ENCODE measurements at regions not wholly inside any gene's neighbourhood (a gene's known extent, or its start where the extent isn't known, plus 50 kb on each side); places are given as distances from the start of the nearest gene placed in this dataset.

DNA sequence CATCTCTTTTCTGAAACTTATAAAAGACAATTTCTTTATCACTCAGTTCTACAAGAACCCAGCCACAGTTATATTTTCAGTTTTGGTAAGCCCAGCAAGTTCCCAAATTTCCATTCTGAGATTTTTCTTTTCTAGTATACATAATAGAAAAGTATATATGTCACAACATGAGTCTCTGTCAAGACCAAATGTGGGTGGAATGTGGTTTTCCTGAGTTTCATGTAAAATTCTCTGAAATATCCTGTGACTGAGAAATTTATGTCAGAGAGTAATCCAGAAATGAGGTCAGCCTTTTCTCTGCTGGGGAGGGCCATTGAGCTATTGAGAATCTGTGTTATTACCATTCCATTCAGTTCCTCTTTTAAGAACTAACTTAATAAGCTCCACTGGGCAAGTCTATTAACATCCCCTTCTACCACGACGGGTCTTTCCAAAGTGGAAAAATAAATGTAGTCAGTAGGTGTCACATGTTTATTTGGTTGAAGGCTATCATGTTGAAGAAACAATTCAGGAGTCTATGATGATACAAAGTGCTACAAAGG lies 100.7 kb upstream of the HMGN3 start:
- POLR2A ChIA-PET: no interaction called here
- H3K36me3 ChIP-seq (replicated peaks in 1 of 2; ENCODE audit: control insufficient read depth in 1 of 2, insufficient read depth in 2 of 2, low read length in 2 of 2): no peaks in the 10 kb centered on the region
- WGBS (ENCODE audit: low lambda C conversion rate): 4% methylated on average over 2 of the region's 2 CpGs
- DNase-seq (ENCODE audit: low spot score) (no peak), FAIRE-seq (no peak), ATAC-seq (no peak)
- no TSS peak for BruUV-seq (replicated peaks)
- in situ Hi-C loops (cut with HindIII; ENCODE audit: extremely low pct_ligation_motif_present, low pct_unique_long_range_greater_than_20kb): no loop called here
- H3K27ac ChIP-seq (ENCODE audit: extremely low read length, insufficient read depth, low read length): no peak overlapping the region
- TF ChIP-seq ZNF207 (IDR thresholded peaks at IDR 0.05; ENCODE audit: borderline replicate concordance): no peak
- TF ChIP-seq ZNF318 (CRISPR knock-in tag; IDR thresholded peaks at IDR 0.05): no peak
- no peak for TF ChIP-seq NFKB2 (CRISPR knock-in tag; IDR thresholded peaks at IDR 0.05; ENCODE audit: borderline replicate concordance)
- TF ChIP-seq PRDM10 (CRISPR knock-in tag; IDR thresholded peaks at IDR 0.05; ENCODE audit: low read depth): no peak
- no peaks in the 10 kb centered on the region for H4K20me1 ChIP-seq (ENCODE audit: insufficient read depth, low read length)
- H3K9ac ChIP-seq (ENCODE audit: insufficient read depth, low read depth, low read length): no peak overlapping the region
- no peaks in the 10 kb centered on the region; a peak in 2 of 5 replicates for H3K27me3 ChIP-seq (ENCODE audit: control insufficient read depth in 1 of 2, insufficient read depth in 2 of 2, low read length in 2 of 2)
- H2AFZ ChIP-seq (ENCODE audit: low read length): no peak overlapping the region
- no peaks in the 10 kb centered on the region for H3K9me3 ChIP-seq (ENCODE audit: low read length)
- H3K4me2 ChIP-seq (ENCODE audit: low read depth, low read length): no peak overlapping the region
- CTCF ChIA-PET (ENCODE audit: low intra/inter-chr PET ratio, low total read pairs): no interaction called here
- H3K4me1 ChIP-seq (ENCODE audit: insufficient read depth, low read length): no peaks in the 10 kb centered on the region
- intact Hi-C loops (cut with micrococcal nuclease; ENCODE audit: unreplicated experiment): loop anchor here (10.0 kb wide), 1 partner anchor 1650 kb away; no protein-coding TSS in a partner anchor
- no peaks in the 10 kb centered on the region for H3K79me2 ChIP-seq (ENCODE audit: insufficient read depth, low read length)
- no peak overlapping the region for H3K4me3 ChIP-seq (replicated peaks in 1 of 3; ENCODE audit: insufficient read depth in 1 of 3, low read depth in 2 of 3, low read length in 3 of 3)

Measured in HepG2 (cell line).